ENCODE measurements at regions not wholly inside any gene's neighbourhood (a gene's known extent, or its start where the extent isn't known, plus 50 kb on each side); places are given as distances from the start of the nearest gene placed in this dataset.

DNA sequence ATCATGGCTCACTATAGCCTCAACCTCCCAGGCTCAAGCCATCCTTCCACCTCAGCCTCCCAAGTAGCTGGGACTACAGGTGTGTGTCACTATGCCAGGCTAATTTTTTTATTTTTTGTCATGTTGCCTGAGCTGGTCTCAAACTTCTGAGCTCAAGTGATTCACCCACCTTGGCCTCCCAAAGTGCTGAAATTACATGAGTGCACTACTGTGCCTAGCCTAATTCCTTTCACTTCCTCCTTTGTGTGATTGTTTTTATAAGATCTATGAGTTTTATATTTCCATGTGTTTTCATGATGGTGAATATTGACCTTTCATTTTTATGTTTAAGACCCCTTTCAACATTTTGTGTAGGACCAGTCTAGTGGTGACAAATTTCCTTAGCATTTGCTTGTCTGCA is 55.2 kb upstream of the IL12B start:
- Mint-ChIP-seq H3K27me3 (peaks cover 0 to 2% of the 10 kb centered on the region in 2 donors), H3K36me3 (peaks cover 4 to 15% of the 10 kb centered on the region in 2 donors), H3K27ac (no peak overlapping the region), H3K4me1 (no peaks in the 10 kb centered on the region), H3K4me3 (no peak overlapping the region), H3K9me3 (peaks cover 38 to 44% of the 10 kb centered on the region in 2 donors)
- DNase-seq (no peak), ATAC-seq (replicated peaks) (peak; percentile 58 to 66)

DNA sequence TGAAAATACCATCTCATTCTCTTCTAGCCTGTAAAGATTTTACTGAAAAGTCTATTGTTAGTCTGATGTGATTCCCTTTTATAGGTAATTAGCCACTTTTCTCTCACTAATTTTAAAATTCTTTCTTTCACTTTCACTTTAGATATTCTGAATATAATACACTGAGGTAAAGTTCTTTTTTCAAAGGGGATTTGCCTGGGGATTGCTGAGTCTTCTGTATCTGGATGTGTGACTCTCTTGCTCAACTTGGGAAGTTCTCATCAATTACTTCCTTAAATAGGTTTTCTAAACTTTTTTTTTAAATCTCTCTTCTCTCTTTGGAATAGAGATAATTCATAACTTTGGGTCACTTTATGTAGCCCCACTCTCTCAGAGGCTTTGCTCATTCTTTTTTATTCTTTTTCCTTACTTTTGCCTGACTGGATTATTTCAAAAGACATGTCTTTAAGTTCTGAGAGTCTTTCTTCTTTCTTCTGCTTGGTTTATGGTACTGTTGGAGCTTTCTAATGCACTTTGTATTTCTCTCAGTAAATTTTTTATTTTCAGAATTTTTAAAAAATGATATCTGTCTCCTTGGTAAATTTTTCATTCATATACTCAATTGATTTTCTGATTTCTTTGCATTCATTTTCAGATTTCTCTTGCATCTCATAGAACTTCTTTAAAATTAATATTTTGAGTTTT is 55.9 kb upstream of the IL12B start:
- ATAC-seq (replicated peaks) (no peak), DNase-seq (no peak)
- no peak overlapping the region for H3K4me3 Mint-ChIP-seq
- no peak overlapping the region for H3K27ac Mint-ChIP-seq
- no peaks in the 10 kb centered on the region for H3K4me1 Mint-ChIP-seq
- peaks cover 39 to 51% of the 10 kb centered on the region in 2 donors for H3K9me3 Mint-ChIP-seq
- peaks cover 0 to 8% of the 10 kb centered on the region in 2 donors for H3K27me3 Mint-ChIP-seq
- H3K36me3 Mint-ChIP-seq, result peaks cover 5 to 21% of the 10 kb centered on the region in 2 donors

DNA sequence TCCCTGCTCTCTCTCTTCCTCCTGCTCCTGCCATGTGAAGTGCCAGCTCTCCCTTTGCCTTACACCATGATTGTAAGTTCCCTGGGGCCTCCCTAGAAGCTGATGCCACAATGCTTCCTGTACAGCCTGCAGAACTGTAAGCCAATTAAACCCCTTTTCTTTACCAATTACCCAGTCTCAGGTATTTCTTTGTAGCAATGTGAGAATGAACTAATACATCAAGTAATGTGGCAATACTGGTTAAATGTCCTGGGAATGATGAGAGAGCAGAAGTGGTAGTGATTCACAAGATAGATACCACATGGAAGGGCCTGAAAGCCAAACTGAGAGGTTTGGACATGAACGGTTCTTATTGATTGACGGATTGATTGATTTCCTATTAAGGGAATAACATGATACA is 62.6 kb upstream of the IL12B start:
- H3K9me3 Mint-ChIP-seq, result peaks cover 13 to 31% of the 10 kb centered on the region in 2 donors
- ATAC-seq (replicated peaks) (no peak), DNase-seq (no peak)
- H3K4me1 Mint-ChIP-seq, result no peaks in the 10 kb centered on the region
- peaks cover 8 to 13% of the 10 kb centered on the region in 2 donors for H3K27me3 Mint-ChIP-seq
- H3K4me3 Mint-ChIP-seq, result no peak overlapping the region
- no peak overlapping the region for H3K27ac Mint-ChIP-seq
- peaks cover 5 to 13% of the 10 kb centered on the region in 2 donors for H3K36me3 Mint-ChIP-seq

DNA sequence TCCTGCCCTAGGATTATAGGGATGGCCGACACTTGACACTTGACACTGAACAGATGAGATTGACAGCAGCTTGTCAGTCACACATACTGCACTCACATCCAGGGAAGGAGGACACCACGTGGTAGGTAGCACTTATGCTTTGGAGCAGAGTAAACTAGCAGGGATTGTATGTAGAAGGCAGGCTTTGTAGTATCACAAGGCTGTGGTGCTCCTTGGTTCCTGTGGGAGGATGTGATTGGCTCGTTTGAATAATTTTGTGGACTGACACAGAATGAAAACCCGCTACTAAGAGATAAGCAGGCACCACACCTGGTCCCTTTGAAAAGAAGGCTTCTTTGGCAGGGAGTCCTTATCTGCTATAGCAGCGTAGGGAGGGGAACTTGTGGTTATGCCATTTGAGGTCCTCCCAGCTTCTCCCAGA is 63.6 kb upstream of the IL12B start:
- H3K27me3 Mint-ChIP-seq, result peaks cover 8 to 13% of the 10 kb centered on the region in 2 donors
- H3K9me3 Mint-ChIP-seq, result peaks cover 11 to 23% of the 10 kb centered on the region in 2 donors
- peaks cover 5 to 11% of the 10 kb centered on the region in 2 donors for H3K36me3 Mint-ChIP-seq
- DNase-seq (no peak), ATAC-seq (replicated peaks) (no peak)
- peaks cover 2 to 3% of the 10 kb centered on the region in 2 donors for H3K4me1 Mint-ChIP-seq
- H3K4me3 Mint-ChIP-seq, result no peak overlapping the region
- no peak overlapping the region for H3K27ac Mint-ChIP-seq

DNA sequence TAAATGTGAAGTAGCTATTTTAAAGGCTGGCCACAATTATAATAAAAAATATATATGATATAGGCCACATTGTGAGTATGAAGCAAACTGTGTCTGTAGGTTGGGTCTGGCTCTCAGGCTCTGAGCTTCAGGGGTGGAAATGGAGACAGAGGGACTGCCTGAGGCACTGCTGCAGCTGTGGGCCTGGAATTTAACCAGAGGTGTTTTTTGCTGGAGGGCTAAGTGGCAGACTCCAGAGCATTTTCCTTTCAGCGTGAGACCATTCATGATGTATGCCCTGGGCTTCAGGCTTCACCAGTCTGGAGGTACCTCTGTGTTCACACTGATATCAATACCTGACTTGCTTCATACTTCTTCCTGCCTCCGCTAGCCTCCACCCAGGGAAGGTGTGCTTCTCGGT is 64.9 kb upstream of the IL12B start:
- H3K27ac Mint-ChIP-seq, result no peak overlapping the region
- peaks cover 8 to 13% of the 10 kb centered on the region in 2 donors for H3K27me3 Mint-ChIP-seq
- peaks cover 5 to 6% of the 10 kb centered on the region in 2 donors for H3K36me3 Mint-ChIP-seq
- DNase-seq (no peak), ATAC-seq (replicated peaks) (no peak)
- H3K9me3 Mint-ChIP-seq, result peaks cover 4 to 12% of the 10 kb centered on the region in 2 donors
- no peak overlapping the region for H3K4me3 Mint-ChIP-seq
- H3K4me1 Mint-ChIP-seq, result peaks cover 2 to 6% of the 10 kb centered on the region in 2 donors

DNA sequence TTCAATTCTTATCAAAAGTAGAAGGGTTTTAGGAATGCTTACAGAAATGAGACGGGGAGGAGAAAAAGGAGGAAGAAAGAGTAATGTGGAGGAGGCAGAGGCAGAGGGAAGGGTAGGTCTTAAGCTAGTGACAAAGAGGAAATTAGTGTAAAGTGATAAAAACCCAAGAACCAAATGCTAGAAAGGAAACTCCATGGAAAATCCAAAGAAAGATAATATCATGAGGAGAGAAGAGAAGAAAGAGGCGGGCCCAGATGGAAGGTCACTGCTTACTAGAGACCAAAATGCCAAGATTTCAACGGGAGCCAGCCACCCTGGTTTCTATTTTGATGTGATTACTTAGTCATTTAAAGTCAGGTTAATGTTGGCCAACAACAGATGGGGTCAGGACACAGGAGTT is 68.6 kb upstream of the IL12B start:
- Mint-ChIP-seq H3K36me3 (no peaks in the 10 kb centered on the region), H3K27ac (no peak overlapping the region), H3K4me3 (no peak overlapping the region), H3K27me3 (peaks cover 9 to 24% of the 10 kb centered on the region in 2 donors), H3K4me1 (peaks cover 6 to 8% of the 10 kb centered on the region in 2 donors), H3K9me3 (no peaks in the 10 kb centered on the region)
- DNase-seq, result no peak
- ATAC-seq (replicated peaks), result no peak

DNA sequence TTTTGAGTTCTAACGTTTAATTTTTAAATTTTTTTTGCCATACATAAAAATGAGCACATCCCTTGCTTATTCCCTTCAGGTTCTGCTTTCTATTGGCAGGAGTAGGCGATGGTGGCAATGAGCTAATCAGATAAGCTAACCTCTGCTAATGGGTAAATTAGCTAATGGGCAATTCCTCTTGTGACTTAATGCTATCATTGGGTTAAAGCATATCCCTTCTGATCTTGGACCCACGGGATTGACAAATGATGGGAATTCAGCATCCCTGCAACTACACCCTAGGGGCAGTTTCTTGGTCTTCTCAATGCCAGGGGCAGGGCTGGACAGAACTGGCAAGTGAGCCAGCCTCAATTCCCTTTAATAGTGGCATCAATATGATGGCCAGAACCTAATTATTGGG is 70.2 kb upstream of the IL12B start:
- Mint-ChIP-seq H3K36me3 (no peaks in the 10 kb centered on the region), H3K4me1 (peaks cover 17 to 23% of the 10 kb centered on the region in 2 donors), H3K27me3 (peaks cover 7 to 28% of the 10 kb centered on the region in 2 donors), H3K9me3 (no peaks in the 10 kb centered on the region), H3K4me3 (no peak overlapping the region), H3K27ac (no peak overlapping the region)
- no peak for ATAC-seq (replicated peaks)
- DNase-seq, result no peak

DNA sequence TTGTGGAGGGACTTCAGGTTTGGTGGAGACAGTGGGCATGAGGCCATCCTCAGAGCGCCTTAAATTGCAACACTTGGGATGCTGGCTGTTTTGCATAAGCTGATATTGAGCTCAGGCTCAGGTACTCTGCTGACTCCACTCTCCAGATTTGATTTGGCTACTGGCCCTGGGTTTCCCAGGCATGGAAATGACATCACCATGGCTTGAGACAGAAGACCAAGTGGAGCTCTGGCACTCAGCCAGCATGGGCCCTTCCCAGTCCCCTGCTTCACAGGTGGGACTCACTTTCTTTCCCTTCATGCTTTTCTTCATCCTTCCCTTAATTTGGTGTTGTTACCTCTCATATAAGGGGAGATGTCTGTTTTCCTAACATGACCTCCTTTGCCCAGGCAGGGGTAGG is 72.0 kb upstream of the IL12B start:
- H3K4me1 Mint-ChIP-seq, result peaks cover 26 to 42% of the 10 kb centered on the region in 2 donors
- no peaks in the 10 kb centered on the region for H3K9me3 Mint-ChIP-seq
- H3K27ac Mint-ChIP-seq, result no peak overlapping the region
- DNase-seq (no peak), ATAC-seq (replicated peaks) (no peak)
- H3K36me3 Mint-ChIP-seq, result no peaks in the 10 kb centered on the region
- no peak overlapping the region for H3K4me3 Mint-ChIP-seq
- peaks cover 7 to 28% of the 10 kb centered on the region in 2 donors for H3K27me3 Mint-ChIP-seq

DNA sequence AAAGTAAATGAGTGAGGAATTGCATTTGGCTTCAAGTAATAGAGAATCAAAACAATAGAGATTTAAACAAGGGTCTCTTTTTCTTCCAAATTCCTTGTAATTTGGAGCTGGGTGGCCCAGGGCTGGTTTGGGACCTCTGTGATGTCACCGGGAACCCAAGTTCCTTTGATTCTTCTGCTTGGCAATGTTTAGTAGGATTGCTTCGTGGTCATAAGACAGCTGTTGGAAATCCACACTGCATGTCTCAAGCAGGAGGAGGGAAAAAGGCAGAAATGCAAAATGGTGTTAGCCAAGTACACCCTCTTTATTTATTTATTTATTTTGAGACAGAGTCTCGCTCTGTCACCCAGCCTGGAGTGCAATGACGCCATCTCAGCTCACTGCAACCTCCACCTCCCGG is 72.6 kb upstream of the IL12B start:
- DNase-seq (no peak), ATAC-seq (replicated peaks) (no peak)
- H3K36me3 Mint-ChIP-seq, result no peaks in the 10 kb centered on the region
- H3K27ac Mint-ChIP-seq, result no peak overlapping the region
- peaks cover 26 to 42% of the 10 kb centered on the region in 2 donors for H3K4me1 Mint-ChIP-seq
- peaks cover 7 to 28% of the 10 kb centered on the region in 2 donors for H3K27me3 Mint-ChIP-seq
- no peaks in the 10 kb centered on the region for H3K9me3 Mint-ChIP-seq
- H3K4me3 Mint-ChIP-seq, result no peak overlapping the region

DNA sequence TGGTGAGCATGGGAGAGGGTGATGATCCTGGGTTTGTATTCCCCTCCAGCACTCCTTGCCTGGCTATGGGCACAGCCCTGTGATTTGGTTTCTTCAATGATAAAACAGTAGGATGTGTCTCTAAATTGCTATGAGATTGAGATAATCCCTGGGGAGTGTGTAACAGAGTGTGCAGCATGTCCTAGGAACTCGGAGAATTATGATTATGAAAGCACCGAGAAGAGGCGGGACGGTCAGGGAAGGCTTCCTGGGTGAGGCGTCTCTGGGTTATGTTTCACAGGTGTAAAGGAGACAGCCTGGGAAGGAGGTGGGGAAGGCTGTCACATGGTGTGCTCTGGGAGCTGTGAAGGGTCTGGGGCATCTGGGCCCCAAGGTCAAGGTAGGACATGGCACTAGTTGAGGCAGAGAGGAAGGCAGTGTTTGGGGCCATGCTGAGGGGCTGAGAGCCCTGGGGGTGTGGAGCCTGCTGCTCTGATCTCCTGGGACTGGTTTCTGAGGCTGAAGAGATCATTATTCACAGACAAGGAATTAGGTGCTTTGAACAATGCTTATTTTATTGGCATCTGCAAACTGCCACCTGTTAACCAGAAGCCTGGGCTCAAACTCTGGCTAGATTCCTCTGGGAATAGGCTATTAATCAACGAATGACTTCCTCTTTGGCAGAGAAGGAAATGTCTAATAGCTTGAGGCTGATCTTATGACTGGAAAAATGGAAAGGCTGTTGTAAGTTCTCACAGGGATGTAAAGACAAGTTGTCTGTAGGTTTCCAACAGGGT is 73.8 kb upstream of the IL12B start:
- DNase-seq, result no peak
- Mint-ChIP-seq H3K27me3 (peaks cover 15 to 28% of the 10 kb centered on the region in 2 donors), H3K27ac (peak overlapping the region; percentile 2), H3K36me3 (no peaks in the 10 kb centered on the region), H3K4me1 (peaks cover 24 to 37% of the 10 kb centered on the region in 2 donors), H3K4me3 (no peak overlapping the region), H3K9me3 (no peaks in the 10 kb centered on the region)
- no peak for ATAC-seq (replicated peaks)

DNA sequence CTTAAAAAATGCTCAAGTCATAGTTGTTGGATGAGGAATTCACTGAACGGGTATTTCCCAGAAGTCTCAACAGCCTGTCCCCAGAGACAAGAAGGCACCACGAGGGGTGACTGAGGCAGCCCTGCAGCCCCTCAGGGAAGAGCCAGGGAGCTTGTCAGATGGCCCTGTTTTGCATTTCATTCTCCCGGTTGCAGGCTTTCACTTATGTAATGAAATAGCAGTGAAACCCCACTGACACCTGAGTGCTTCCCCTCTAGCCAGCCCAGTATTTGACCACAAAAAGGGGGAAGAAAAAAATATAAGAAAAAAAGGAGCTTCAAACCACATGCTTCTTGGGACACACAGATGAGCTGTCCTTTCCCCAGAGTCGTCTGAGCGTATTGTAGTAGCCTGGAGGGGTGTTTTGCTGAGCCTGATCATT is 75.3 kb upstream of the IL12B start:
- Mint-ChIP-seq H3K36me3 (no peaks in the 10 kb centered on the region), H3K27ac (no peak overlapping the region), H3K27me3 (peaks cover 15 to 28% of the 10 kb centered on the region in 2 donors), H3K4me3 (no peak overlapping the region), H3K9me3 (no peaks in the 10 kb centered on the region), H3K4me1 (peaks cover 24 to 40% of the 10 kb centered on the region in 2 donors)
- ATAC-seq (replicated peaks), result peak; percentile 92 to 95
- DNase-seq, result peak; percentile 76

DNA sequence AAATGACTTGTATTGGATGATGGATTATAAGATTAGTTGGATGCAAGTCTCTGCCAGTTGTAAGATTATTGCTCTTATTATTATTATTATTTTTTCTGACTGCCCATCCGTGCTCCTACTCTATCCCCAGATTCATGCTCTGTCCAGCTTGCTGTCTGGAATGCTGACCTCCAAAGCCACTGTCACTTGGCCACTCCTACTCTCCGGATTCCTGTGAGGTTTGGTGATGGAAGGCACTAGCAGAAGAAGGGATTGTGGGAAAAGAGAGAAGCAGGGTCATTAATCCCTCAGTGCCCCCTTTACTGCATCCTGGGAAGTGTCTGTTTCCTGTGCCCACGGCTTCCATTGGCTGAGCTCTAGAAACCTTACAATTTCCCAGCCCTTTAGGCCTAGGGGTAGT is 76.3 kb upstream of the IL12B start:
- Mint-ChIP-seq H3K27me3 (peaks cover 15 to 27% of the 10 kb centered on the region in 2 donors), H3K27ac (no peak overlapping the region), H3K4me3 (no peak overlapping the region), H3K4me1 (peaks cover 24 to 40% of the 10 kb centered on the region in 2 donors), H3K36me3 (no peaks in the 10 kb centered on the region), H3K9me3 (no peaks in the 10 kb centered on the region)
- ATAC-seq (replicated peaks) (no peak), DNase-seq (no peak)

DNA sequence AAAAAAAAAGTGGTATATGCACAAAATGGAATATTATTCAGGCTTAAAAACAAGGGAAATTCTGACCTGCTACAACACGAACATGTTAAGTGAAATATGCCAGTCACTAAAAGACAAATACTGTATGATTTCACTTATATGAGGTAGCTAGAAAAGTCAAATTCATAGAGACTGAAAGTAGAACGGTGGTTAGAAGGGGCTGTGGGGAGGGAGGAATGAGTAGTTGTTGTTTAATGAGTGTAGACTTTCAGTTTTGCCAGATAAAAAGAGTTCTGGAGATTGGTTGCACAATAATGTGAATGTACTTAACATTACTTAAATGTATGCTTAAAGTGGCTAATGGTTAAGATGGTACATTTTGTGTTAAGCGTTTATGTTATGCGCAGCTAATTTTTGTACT is 79.5 kb upstream of the IL12B start:
- Mint-ChIP-seq H3K36me3 (no peaks in the 10 kb centered on the region), H3K4me3 (no peak overlapping the region), H3K27me3 (peaks cover 0 to 9% of the 10 kb centered on the region in 2 donors), H3K27ac (no peak overlapping the region), H3K9me3 (no peaks in the 10 kb centered on the region), H3K4me1 (peaks cover 23 to 50% of the 10 kb centered on the region in 2 donors)
- DNase-seq, result no peak
- no peak for ATAC-seq (replicated peaks)

DNA sequence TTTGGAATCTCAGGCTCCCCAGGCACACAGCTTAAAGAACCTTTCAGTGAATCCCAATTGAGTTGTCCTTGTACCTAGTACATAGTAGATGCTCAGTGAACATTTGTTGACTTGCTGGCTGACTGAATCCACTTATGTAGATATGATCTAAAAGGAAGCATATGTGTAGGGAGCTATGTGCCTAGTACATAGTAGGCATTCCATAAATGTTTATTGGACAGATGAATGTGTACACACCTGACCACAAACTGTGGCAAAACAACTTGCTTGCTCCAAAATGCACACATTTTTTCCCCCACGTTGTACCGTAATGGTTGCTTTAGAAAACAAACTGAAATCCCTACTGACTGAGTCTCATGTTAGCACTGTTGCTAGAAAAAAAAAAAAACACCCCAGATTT is 80.2 kb upstream of the IL12B start:
- Mint-ChIP-seq H3K27me3 (peaks cover 0 to 9% of the 10 kb centered on the region in 2 donors), H3K4me3 (no peak overlapping the region), H3K4me1 (peaks cover 17 to 43% of the 10 kb centered on the region in 2 donors), H3K36me3 (no peaks in the 10 kb centered on the region), H3K9me3 (no peaks in the 10 kb centered on the region), H3K27ac (no peak overlapping the region)
- ATAC-seq (replicated peaks) (no peak), DNase-seq (no peak)

DNA sequence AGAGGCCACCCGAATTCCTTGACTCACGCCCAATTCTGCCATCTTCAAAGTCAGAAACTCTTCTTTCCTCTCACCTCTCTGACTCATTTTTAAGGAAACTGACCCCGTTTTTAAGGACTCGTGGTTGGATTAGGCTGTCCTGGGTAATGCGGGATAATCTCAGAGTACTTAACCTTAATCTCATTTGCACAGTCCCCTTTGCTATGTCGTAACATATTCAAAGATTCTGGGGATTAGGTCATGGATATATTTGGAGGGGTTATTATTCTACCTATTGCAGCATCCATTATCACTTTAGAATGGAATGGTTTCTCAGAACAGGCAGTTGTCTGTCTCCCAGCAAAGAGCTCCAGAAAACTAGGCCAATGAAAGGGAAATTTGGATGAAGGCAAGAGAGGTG is 80.8 kb upstream of the IL12B start:
- H3K27ac Mint-ChIP-seq, result no peak overlapping the region
- no peaks in the 10 kb centered on the region for H3K9me3 Mint-ChIP-seq
- ATAC-seq (replicated peaks) (no peak), DNase-seq (no peak)
- no peak overlapping the region for H3K4me3 Mint-ChIP-seq
- H3K4me1 Mint-ChIP-seq, result peaks cover 13 to 37% of the 10 kb centered on the region in 2 donors
- H3K27me3 Mint-ChIP-seq, result peaks cover 0 to 9% of the 10 kb centered on the region in 2 donors
- no peaks in the 10 kb centered on the region for H3K36me3 Mint-ChIP-seq
